K562 (cell line): ENCODE measurements at regions not wholly inside any gene's neighbourhood (a gene's known extent, or its start where the extent isn't known, plus 50 kb on each side); places are given as distances from the start of the nearest gene placed in this dataset.

Experiments
- ATAC-seq: fragments of 200-7000 bp; cut with Tn5 transposase; 3 replicates; pipeline ENCODE4 v1.9.1; 2020; ENCODE audit warnings: moderate library complexity
- BruUV-seq: library from RNA; stranded (reverse); fragments of 400-500 nt; replicated peaks from 2 replicates; lab custom pipeline; 2021; lab: Mats Ljungman, UMichigan
- CTCF ChIA-PET: fragments of 300-600 bp; formaldehyde crosslinking; extraction: SDS; loops from one replicate; lab custom pipeline; 2021; ENCODE audit warnings: low intra/inter-chr PET ratio; lab: Yijun Ruan, JAX
- POLR2A ChIA-PET: fragments of 300-600, 350-650 bp; sonication (Branson Sonifier 250); formaldehyde crosslinking; extraction: SDS; loops from one replicate; lab custom pipeline; 2021; ENCODE audit warnings: antibody characterized with exemption, inconsistent platforms; lab: Yijun Ruan, JAX
- DNase-seq, 4 experiments: peaks; one replicate each; pipeline versions ENCODE4 v3.0.0 to v3.0.0-alpha.2; 2011 to 2018; ENCODE audit warnings: low spot score in 3 of 4, mixed read lengths in 3 of 4; ENCODE audit errors: extremely low read depth in 1 of 4
- FAIRE-seq: peaks from 2 replicates; lab custom pipeline; 2011; peaks lifted over from hg19 to GRCh38; lab: Jason Lieb, UNC
- H2AFZ ChIP-seq: 2 replicates; pipeline ENCODE4 v1.6.0; 2011; ENCODE audit warnings: low read depth, low read length, control low read depth, inconsistent platforms
- H3K27ac ChIP-seq: fragments of 200-600 bp; 3 replicates; pipeline ENCODE4 v1.8.0; 2011; ENCODE audit warnings: low read depth, mild to moderate bottlenecking, control low read depth, inconsistent platforms, low read length, moderate library complexity, mixed read lengths; ENCODE audit errors: extremely low read depth
- H3K27me3 ChIP-seq, 2 experiments: fragments of 300-600 bp in 1 of 2; 2 replicates in 1 of 2; 3 replicates in 1 of 2; pipeline versions ENCODE4 v1.6.0 to v1.8.0; 2011; ENCODE audit warnings: inconsistent platforms in 2 of 2, low read length in 2 of 2, mild to moderate bottlenecking in 1 of 2, mixed read lengths in 1 of 2, moderate library complexity in 1 of 2; ENCODE audit not compliant: control insufficient read depth in 2 of 2, insufficient read depth in 2 of 2
- H3K36me3 ChIP-seq: fragments of 300-600 bp; 3 replicates; pipeline ENCODE4 v1.8.0; 2011; ENCODE audit warnings: mild to moderate bottlenecking, low read length, inconsistent platforms; ENCODE audit not compliant: control insufficient read depth, insufficient read depth
- H3K4me1 ChIP-seq, 2 experiments: fragments of 200-600 bp in 1 of 2; replicated peaks in 1 of 2; 2 replicates in 1 of 2; 3 replicates in 1 of 2; pipeline versions ENCODE4 v1.5.1 to v1.8.0; 2011; ENCODE audit warnings: inconsistent platforms in 2 of 2, low read length in 2 of 2, mild to moderate bottlenecking in 1 of 2, mixed read lengths in 1 of 2, moderate library complexity in 1 of 2; ENCODE audit not compliant: control insufficient read depth in 2 of 2, insufficient read depth in 2 of 2
- H3K4me2 ChIP-seq: 2 replicates; pipeline ENCODE4 v1.6.1; 2011; ENCODE audit warnings: low read length, control low read depth, inconsistent platforms, mixed read lengths; ENCODE audit not compliant: insufficient read depth
- H3K4me3 ChIP-seq: fragments of 200-600 bp; sonication (generic), shearing (Covaris generic); 2 replicates; pipeline ENCODE4 v1.5.1; 2016; ENCODE audit warnings: control low read depth, inconsistent platforms
- H3K79me2 ChIP-seq: fragments of 200-600 bp; 3 replicates; pipeline ENCODE4 v1.8.0; 2011; ENCODE audit warnings: low read length, inconsistent platforms; ENCODE audit not compliant: control insufficient read depth, insufficient read depth
- H3K9ac ChIP-seq, 2 experiments: 2 replicates each; pipeline versions ENCODE4 v1.6.0 to v1.6.1; 2011; ENCODE audit warnings: low read depth in 2 of 2, low read length in 2 of 2, control low read depth in 1 of 2, inconsistent platforms in 1 of 2, mild to moderate bottlenecking in 1 of 2, mixed read lengths in 1 of 2; ENCODE audit not compliant: insufficient read depth in 1 of 2
- H3K9me1 ChIP-seq: one replicate; pipeline ENCODE4 v1.6.0; 2011; ENCODE audit warnings: inconsistent platforms, mild to moderate bottlenecking, low read length, moderate library complexity; ENCODE audit not compliant: control insufficient read depth, insufficient read depth
- H3K9me3 ChIP-seq: replicated peaks from 2 replicates; pipeline ENCODE4 v1.5.1; 2011; ENCODE audit warnings: low read depth, low read length, inconsistent platforms; ENCODE audit not compliant: control insufficient read depth, insufficient read depth
- H4K20me1 ChIP-seq: replicated peaks from 2 replicates; pipeline ENCODE4 v1.6.1; 2011; ENCODE audit warnings: low read length, inconsistent platforms, mixed read lengths; ENCODE audit not compliant: control insufficient read depth, insufficient read depth
- C11orf30 ChIP-seq: fragments of 450-650 bp; IDR thresholded peaks from 2 replicates; pipeline ENCODE4 v1.6.1; 2016; ENCODE audit warnings: low read depth, mild to moderate bottlenecking
- CAMTA2 ChIP-seq: fragments of 250-450 bp; sonication (Bioruptor Pico); conservative IDR thresholded peaks from 2 replicates; pipeline ENCODE4 v1.5.1; 2022
- ILF3 ChIP-seq: fragments of 450-650 bp; IDR thresholded peaks from 2 replicates; pipeline ENCODE4 v1.6.1; 2018; ENCODE audit warnings: antibody characterized with exemption, mild to moderate bottlenecking, moderate library complexity, borderline replicate concordance
- PCBP2 ChIP-seq: fragments of 200-400 bp; formaldehyde crosslinking; IDR thresholded peaks from 2 replicates; pipeline ENCODE4 v1.6.1; 2018; ENCODE audit warnings: low read length, low read depth, mild to moderate bottlenecking, moderate library complexity; ENCODE audit not compliant: poor library complexity, severe bottlenecking
- SMARCA5 ChIP-seq: fragments of 450-650 bp; IDR thresholded peaks from 2 replicates; pipeline ENCODE4 v1.6.1; 2016
- SNIP1 ChIP-seq: fragments of 450-650 bp; IDR thresholded peaks from 2 replicates; pipeline ENCODE4 v1.7.1; 2017; ENCODE audit warnings: low read depth, mild to moderate bottlenecking
- ZNF354B ChIP-seq: fragments of 250-450 bp; sonication (Bioruptor Pico); IDR thresholded peaks from 2 replicates; pipeline ENCODE4 v1.4.0; 2020
- ZNF583 ChIP-seq: fragments of 250-450 bp; sonication (Bioruptor Pico); IDR thresholded peaks from 2 replicates; pipeline ENCODE4 v1.4.0; 2020
- ZNF717 ChIP-seq: fragments of 250-450 bp; sonication (Bioruptor Pico); IDR thresholded peaks from 2 replicates; pipeline ENCODE4 v1.5.0; 2021
- ZNF77 ChIP-seq: fragments of 250-450 bp; sonication (Bioruptor Pico); IDR thresholded peaks from 2 replicates; pipeline ENCODE4 v1.5.0; 2020
- WGBS: fragments of 100-300 bp; shearing (Covaris generic); methylation state at CpG from one replicate; pipeline ENCODE4 v1.1.6; 2016; ENCODE audit warnings: low coverage, mixed read lengths; ENCODE audit not compliant: insufficient coverage; ENCODE audit errors: missing lambda C conversion rate; 5-methylcytosine and 5-hydroxymethylcytosine counted together
- in situ Hi-C: fragments of 300-500 bp; cut with MboI; formaldehyde crosslinking; loops from 4 replicates; pipeline ENCODE4 v1.15.0; 2018; ENCODE audit warnings: inconsistent platforms, mixed read lengths
- intact Hi-C: fragments of 100-400 bp; cut with micrococcal nuclease; formaldehyde crosslinking; loops from 2 replicates; pipeline ENCODE4 v1.14.2; 2022
- TF ChIP-seq, protein P1 (sequence below): fragments of 450-650 bp; IDR thresholded peaks from 2 replicates; pipeline ENCODE4 v1.6.1; 2017; ENCODE audit warnings: antibody characterized with exemption, mild to moderate bottlenecking
- TF ChIP-seq, protein P2 (sequence below): sonication (generic); formaldehyde crosslinking; IDR thresholded peaks from 2 replicates; pipeline ENCODE4 v1.8.0; 2022; ENCODE audit warnings: mild to moderate bottlenecking, missing genetic modification reagents
- TF ChIP-seq, protein P3 (sequence below): fragments of 450-650 bp; IDR thresholded peaks from 2 replicates; pipeline ENCODE4 v1.6.1; 2017; ENCODE audit warnings: mild to moderate bottlenecking, moderate library complexity
- TF ChIP-seq, protein P4 (sequence below): fragments of 450-650 bp; IDR thresholded peaks from 2 replicates; pipeline ENCODE4 v1.6.1; 2016
- TF ChIP-seq, protein P5 (sequence below): fragments of 450-650 bp; formaldehyde crosslinking; IDR thresholded peaks from 2 replicates; pipeline ENCODE4 v1.4.0; 2020; ENCODE audit warnings: mild to moderate bottlenecking, moderate library complexity

DNA sequence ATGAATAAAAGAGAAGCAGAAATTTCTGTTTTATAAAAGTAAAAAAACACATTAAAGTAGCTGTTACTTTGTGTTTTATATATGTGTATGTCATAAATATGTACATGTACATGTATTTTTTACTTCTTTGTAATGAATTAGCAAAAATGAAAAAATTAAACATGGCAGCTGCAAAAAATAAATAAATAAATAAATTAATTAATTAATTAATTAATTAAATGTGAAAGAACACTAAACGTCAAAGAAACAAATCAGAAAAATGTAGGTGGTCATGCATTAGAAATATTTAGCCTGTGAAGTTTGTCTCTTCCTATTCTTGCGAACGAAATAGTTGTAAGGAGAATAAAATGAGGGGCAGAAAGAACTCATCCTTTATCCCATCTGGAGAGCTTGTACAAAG lies 357.0 kb downstream of the ZIC4 start (continued):
- TF ChIP-seq, protein P1, sequence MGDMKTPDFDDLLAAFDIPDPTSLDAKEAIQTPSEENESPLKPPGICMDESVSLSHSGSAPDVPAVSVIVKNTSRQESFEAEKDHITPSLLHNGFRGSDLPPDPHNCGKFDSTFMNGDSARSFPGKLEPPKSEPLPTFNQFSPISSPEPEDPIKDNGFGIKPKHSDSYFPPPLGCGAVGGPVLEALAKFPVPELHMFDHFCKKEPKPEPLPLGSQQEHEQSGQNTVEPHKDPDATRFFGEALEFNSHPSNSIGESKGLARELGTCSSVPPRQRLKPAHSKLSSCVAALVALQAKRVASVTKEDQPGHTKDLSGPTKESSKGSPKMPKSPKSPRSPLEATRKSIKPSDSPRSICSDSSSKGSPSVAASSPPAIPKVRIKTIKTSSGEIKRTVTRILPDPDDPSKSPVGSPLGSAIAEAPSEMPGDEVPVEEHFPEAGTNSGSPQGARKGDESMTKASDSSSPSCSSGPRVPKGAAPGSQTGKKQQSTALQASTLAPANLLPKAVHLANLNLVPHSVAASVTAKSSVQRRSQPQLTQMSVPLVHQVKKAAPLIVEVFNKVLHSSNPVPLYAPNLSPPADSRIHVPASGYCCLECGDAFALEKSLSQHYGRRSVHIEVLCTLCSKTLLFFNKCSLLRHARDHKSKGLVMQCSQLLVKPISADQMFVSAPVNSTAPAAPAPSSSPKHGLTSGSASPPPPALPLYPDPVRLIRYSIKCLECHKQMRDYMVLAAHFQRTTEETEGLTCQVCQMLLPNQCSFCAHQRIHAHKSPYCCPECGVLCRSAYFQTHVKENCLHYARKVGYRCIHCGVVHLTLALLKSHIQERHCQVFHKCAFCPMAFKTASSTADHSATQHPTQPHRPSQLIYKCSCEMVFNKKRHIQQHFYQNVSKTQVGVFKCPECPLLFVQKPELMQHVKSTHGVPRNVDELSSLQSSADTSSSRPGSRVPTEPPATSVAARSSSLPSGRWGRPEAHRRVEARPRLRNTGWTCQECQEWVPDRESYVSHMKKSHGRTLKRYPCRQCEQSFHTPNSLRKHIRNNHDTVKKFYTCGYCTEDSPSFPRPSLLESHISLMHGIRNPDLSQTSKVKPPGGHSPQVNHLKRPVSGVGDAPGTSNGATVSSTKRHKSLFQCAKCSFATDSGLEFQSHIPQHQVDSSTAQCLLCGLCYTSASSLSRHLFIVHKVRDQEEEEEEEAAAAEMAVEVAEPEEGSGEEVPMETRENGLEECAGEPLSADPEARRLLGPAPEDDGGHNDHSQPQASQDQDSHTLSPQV, result no peak
- TF ChIP-seq ILF3, result no peak
- TF ChIP-seq, protein P2, sequence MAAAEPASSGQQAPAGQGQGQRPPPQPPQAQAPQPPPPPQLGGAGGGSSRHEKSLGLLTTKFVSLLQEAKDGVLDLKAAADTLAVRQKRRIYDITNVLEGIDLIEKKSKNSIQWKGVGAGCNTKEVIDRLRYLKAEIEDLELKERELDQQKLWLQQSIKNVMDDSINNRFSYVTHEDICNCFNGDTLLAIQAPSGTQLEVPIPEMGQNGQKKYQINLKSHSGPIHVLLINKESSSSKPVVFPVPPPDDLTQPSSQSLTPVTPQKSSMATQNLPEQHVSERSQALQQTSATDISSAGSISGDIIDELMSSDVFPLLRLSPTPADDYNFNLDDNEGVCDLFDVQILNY (CRISPR knock-in tag), result no peak
- no peak for TF ChIP-seq ZNF77 (CRISPR knock-in tag)
- TF ChIP-seq, all 486 proteins: peak for 0

DNA sequence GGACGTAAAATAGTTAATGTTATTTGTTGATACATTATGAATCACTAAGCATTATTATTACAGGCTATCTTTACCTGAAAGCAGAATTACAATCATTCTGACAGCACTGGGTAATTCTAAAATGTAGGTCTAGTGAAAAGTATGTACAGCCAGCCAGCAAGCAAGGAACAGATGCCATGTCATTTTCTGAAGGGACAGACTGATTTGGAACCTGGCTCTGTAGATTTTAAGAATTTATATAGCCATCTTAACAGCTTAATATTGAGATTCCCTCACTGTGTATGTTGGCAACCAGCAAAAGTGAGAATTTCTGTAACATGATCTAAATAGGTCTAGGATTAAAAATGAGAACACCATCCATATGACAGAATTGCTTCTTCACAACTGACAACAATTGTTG lies 359.4 kb downstream of the ZIC4 start:
- ChIA-PET POLR2A (no interaction called here), CTCF (no interaction called here)
- Histone ChIP-seq H3K4me2 (no peak overlapping the region), H4K20me1 (no peaks in the 10 kb centered on the region), H3K9ac (no peak overlapping the region), H3K9me3 (no peaks in the 10 kb centered on the region), H3K4me1 (no peaks in the 10 kb centered on the region), H2AFZ (no peak overlapping the region), H3K4me3 (no peak overlapping the region), H3K79me2 (no peaks in the 10 kb centered on the region), H3K27ac (no peak overlapping the region), H3K36me3 (no peaks in the 10 kb centered on the region), H3K27me3 (no peaks in the 10 kb centered on the region), H3K9me1 (no peaks in the 10 kb centered on the region)
- DNase-seq (no peak), ATAC-seq (no peak), FAIRE-seq (no peak)
- intact Hi-C loops (no loop called here), in situ Hi-C loops (no loop called here)
- no TSS peak for BruUV-seq
- 5% methylated on average over 1 of the region's 1 CpG for WGBS
- TF ChIP-seq SNIP1 (no peak), SMARCA5 (no peak), ZNF717 (CRISPR knock-in tag) (no peak), PCBP2 (no peak), ZNF354B (CRISPR knock-in tag) (no peak), CAMTA2 (CRISPR knock-in tag) (no peak), ZNF583 (no peak), C11orf30 (no peak)
- TF ChIP-seq, protein P3, sequence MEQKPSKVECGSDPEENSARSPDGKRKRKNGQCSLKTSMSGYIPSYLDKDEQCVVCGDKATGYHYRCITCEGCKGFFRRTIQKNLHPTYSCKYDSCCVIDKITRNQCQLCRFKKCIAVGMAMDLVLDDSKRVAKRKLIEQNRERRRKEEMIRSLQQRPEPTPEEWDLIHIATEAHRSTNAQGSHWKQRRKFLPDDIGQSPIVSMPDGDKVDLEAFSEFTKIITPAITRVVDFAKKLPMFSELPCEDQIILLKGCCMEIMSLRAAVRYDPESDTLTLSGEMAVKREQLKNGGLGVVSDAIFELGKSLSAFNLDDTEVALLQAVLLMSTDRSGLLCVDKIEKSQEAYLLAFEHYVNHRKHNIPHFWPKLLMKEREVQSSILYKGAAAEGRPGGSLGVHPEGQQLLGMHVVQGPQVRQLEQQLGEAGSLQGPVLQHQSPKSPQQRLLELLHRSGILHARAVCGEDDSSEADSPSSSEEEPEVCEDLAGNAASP, result no peak
- TF ChIP-seq, protein P4, sequence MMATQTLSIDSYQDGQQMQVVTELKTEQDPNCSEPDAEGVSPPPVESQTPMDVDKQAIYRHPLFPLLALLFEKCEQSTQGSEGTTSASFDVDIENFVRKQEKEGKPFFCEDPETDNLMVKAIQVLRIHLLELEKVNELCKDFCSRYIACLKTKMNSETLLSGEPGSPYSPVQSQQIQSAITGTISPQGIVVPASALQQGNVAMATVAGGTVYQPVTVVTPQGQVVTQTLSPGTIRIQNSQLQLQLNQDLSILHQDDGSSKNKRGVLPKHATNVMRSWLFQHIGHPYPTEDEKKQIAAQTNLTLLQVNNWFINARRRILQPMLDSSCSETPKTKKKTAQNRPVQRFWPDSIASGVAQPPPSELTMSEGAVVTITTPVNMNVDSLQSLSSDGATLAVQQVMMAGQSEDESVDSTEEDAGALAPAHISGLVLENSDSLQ, result no peak
- TF ChIP-seq, protein P5, sequence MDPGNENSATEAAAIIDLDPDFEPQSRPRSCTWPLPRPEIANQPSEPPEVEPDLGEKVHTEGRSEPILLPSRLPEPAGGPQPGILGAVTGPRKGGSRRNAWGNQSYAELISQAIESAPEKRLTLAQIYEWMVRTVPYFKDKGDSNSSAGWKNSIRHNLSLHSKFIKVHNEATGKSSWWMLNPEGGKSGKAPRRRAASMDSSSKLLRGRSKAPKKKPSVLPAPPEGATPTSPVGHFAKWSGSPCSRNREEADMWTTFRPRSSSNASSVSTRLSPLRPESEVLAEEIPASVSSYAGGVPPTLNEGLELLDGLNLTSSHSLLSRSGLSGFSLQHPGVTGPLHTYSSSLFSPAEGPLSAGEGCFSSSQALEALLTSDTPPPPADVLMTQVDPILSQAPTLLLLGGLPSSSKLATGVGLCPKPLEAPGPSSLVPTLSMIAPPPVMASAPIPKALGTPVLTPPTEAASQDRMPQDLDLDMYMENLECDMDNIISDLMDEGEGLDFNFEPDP (CRISPR knock-in tag), result no peak
